Ascending aorta (tissue), 2 donors: ENCODE measurements at regions not wholly inside any gene's neighbourhood (a gene's known extent, or its start where the extent isn't known, plus 50 kb on each side); places are given as distances from the start of the nearest gene placed in this dataset.

ENCODE experiments used
- DNase-seq, 2 donors: peaks; one replicate each; pipeline ENCODE4 v3.0.0-alpha.2; 2019; ENCODE audit warnings: low spot score in 2 of 2
- H3K27ac ChIP-seq, 2 donors: fragments of 200-600 bp; sonication (generic); one replicate each; pipeline ENCODE4 v1.5.1; 2016 to 2017; ENCODE audit warnings: mild to moderate bottlenecking in 1 of 2
- H3K27me3 ChIP-seq: fragments of 200-600 bp; sonication (generic); one replicate; pipeline ENCODE4 v1.5.1; 2017
- H3K36me3 ChIP-seq, 2 donors: fragments of 200-600 bp; sonication (generic); one replicate each; pipeline ENCODE4 v1.5.1; 2016
- H3K4me1 ChIP-seq, 2 donors: fragments of 200-600 bp; sonication (generic); one replicate each; pipeline ENCODE4 v1.5.1; 2016 to 2017; ENCODE audit warnings: mild to moderate bottlenecking in 1 of 2
- H3K4me3 ChIP-seq, 2 donors: fragments of 200-600 bp; sonication (generic); one replicate each; pipeline ENCODE4 v1.5.1; 2016 to 2017; ENCODE audit warnings: mild to moderate bottlenecking in 1 of 2
- H3K9me3 ChIP-seq, 2 donors: fragments of 200-600 bp; sonication (generic); one replicate each; pipeline ENCODE4 v1.5.1; 2016
- CTCF ChIP-seq, 3 experiments: fragments of 200-600 bp in 2 of 3; fragments of 450-650 bp in 1 of 3; sonication (generic) in 2 of 3; IDR thresholded peaks; one replicate each; pipeline ENCODE4 v1.5.1; 2016 to 2019; ENCODE audit warnings: antibody characterized with exemption in 3 of 3, mild to moderate bottlenecking in 1 of 3, moderate library complexity in 1 of 3
- intact Hi-C: fragments of 100-400 bp; cut with DNase I; formaldehyde crosslinking; loops from one replicate; pipeline ENCODE4 v1.15.1; 2023

GRCh38 chr18:56462276-56462675 is 176.1 kb downstream of the TXNL1 start:
- Histone ChIP-seq H3K4me1 (peaks cover 0 to 2% of the 10 kb centered on the region in 2 donors), H3K9me3 (peaks cover 0 to 6% of the 10 kb centered on the region in 2 donors), H3K36me3 (no peaks in the 10 kb centered on the region), H3K27me3 (no peaks in the 10 kb centered on the region), H3K4me3 (no peak overlapping the region), H3K27ac (no peak overlapping the region)
- intact Hi-C loops: no loop called here
- TF ChIP-seq CTCF (IDR thresholded peaks at IDR 0.05): no peak
- DNase-seq: no peak

- Histone ChIP-seq H3K4me3 (no peak overlapping the region), H3K36me3 (no peaks in the 10 kb centered on the region), H3K4me1 (peaks cover 0 to 2% of the 10 kb centered on the region in 2 donors), H3K9me3 (peaks cover 0 to 6% of the 10 kb centered on the region in 2 donors), H3K27ac (no peak overlapping the region), H3K27me3 (no peaks in the 10 kb centered on the region)
- DNase-seq: no peak
- intact Hi-C loops: no loop called here
- TF ChIP-seq CTCF (IDR thresholded peaks at IDR 0.05): no peak
Measured at GRCh38 chr18:56461151-56461550, 177.2 kb downstream of the TXNL1 start.

- Histone ChIP-seq H3K9me3 (peaks cover 0 to 6% of the 10 kb centered on the region in 2 donors), H3K4me1 (peaks cover 0 to 2% of the 10 kb centered on the region in 2 donors), H3K4me3 (no peak overlapping the region), H3K27me3 (no peaks in the 10 kb centered on the region), H3K27ac (no peak overlapping the region), H3K36me3 (no peaks in the 10 kb centered on the region)
- no peak for DNase-seq
- no peak for TF ChIP-seq CTCF (IDR thresholded peaks at IDR 0.05)
- intact Hi-C loops: no loop called here
Measured at GRCh38 chr18:56460581-56460980, 177.8 kb downstream of the TXNL1 start.

GRCh38 chr18:56458770-56459712 is 179.4 kb downstream of the TXNL1 start:
- Histone ChIP-seq H3K27ac (no peak overlapping the region), H3K27me3 (no peaks in the 10 kb centered on the region), H3K9me3 (no peaks in the 10 kb centered on the region), H3K4me3 (no peak overlapping the region), H3K4me1 (peaks cover 0 to 2% of the 10 kb centered on the region in 2 donors), H3K36me3 (no peaks in the 10 kb centered on the region)
- TF ChIP-seq CTCF (IDR thresholded peaks at IDR 0.05): no peak
- intact Hi-C loops: no loop called here
- DNase-seq: no peak

- Histone ChIP-seq H3K4me1 (peaks cover 0 to 2% of the 10 kb centered on the region in 2 donors), H3K4me3 (no peak overlapping the region), H3K36me3 (no peaks in the 10 kb centered on the region), H3K27me3 (no peaks in the 10 kb centered on the region), H3K9me3 (no peaks in the 10 kb centered on the region), H3K27ac (no peak overlapping the region)
- no peak for DNase-seq
- intact Hi-C loops: no loop called here
- no peak for TF ChIP-seq CTCF (IDR thresholded peaks at IDR 0.05)
Measured at GRCh38 chr18:56455874-56456273, 182.5 kb downstream of the TXNL1 start.
